Tibial artery (tissue), 4 donors: ENCODE measurements at regions not wholly inside any gene's neighbourhood (a gene's known extent, or its start where the extent isn't known, plus 50 kb on each side); places are given as distances from the start of the nearest gene placed in this dataset.
A peak's percentile ranks its signal among the peaks of the same experiment; 100 is the strongest.

Experiments used
- DNase-seq, 2 donors: peaks; one replicate each; pipeline ENCODE4 v3.0.0-alpha.2; 2019
- H3K27ac ChIP-seq, 2 donors: fragments of 200-600 bp; sonication (generic) in 1 of 2; 1 replicate in 1 of 2; 2 replicates in 1 of 2; pipeline ENCODE4 v1.5.1; 2018 to 2019; ENCODE audit warnings: mild to moderate bottlenecking in 1 of 2
- H3K27me3 ChIP-seq, 2 donors: fragments of 200-600 bp; sonication (generic) in 1 of 2; one replicate each; pipeline versions ENCODE4 v1.5.1 to v1.6.0; 2016 to 2019
- H3K36me3 ChIP-seq, 3 donors: fragments of 200-600 bp; sonication (generic) in 2 of 3; one replicate each; pipeline ENCODE4 v1.5.1; 2016 to 2019; ENCODE audit warnings: mild to moderate bottlenecking in 2 of 3
- H3K4me1 ChIP-seq, 4 donors: fragments of 200-600 bp; sonication (generic) in 2 of 4; 1 replicate in 3 of 4; 2 replicates in 1 of 4; pipeline ENCODE4 v1.5.1; 2016 to 2019
- H3K4me3 ChIP-seq, 2 donors: fragments of 200-600 bp; sonication (generic) in 1 of 2; 1 replicate in 1 of 2; 2 replicates in 1 of 2; pipeline ENCODE4 v1.5.1; 2018 to 2019; ENCODE audit warnings: mild to moderate bottlenecking in 2 of 2
- H3K9me3 ChIP-seq, 3 donors: fragments of 200-600 bp; sonication (generic) in 1 of 3; one replicate each; pipeline ENCODE4 v1.5.1; 2016 to 2019
- CTCF ChIP-seq, 2 experiments: fragments of 200-600 bp in 1 of 2; fragments of 450-650 bp in 1 of 2; IDR thresholded peaks; one replicate each; pipeline ENCODE4 v1.5.1; 2017 to 2019; ENCODE audit warnings: antibody characterized with exemption in 2 of 2, mild to moderate bottlenecking in 1 of 2, moderate library complexity in 1 of 2
- intact Hi-C: fragments of 100-400 bp; cut with DNase I; formaldehyde crosslinking; loops from one replicate; pipeline ENCODE4 v1.15.0; 2023; ENCODE audit warnings: low total_unique reads

GRCh38 chr2:144147356-144147755 is 372.6 kb downstream of the ZEB2 start:
- TF ChIP-seq CTCF (IDR thresholded peaks at IDR 0.05) = no peak
- H3K27me3 ChIP-seq = no peaks in the 10 kb centered on the region
- H3K27ac ChIP-seq = no peak overlapping the region
- no peaks in the 10 kb centered on the region for H3K36me3 ChIP-seq
- peaks cover 0 to 16% (median 0%) of the 10 kb centered on the region in 4 donors for H3K4me1 ChIP-seq
- intact Hi-C loops = no loop called here
- DNase-seq = no peak
- H3K9me3 ChIP-seq = no peaks in the 10 kb centered on the region
- H3K4me3 ChIP-seq = no peak overlapping the region

GRCh38 chr2:144146876-144147275 is 373.0 kb downstream of the ZEB2 start:
- H3K4me3 ChIP-seq = no peak overlapping the region
- intact Hi-C loops = no loop called here
- H3K9me3 ChIP-seq = no peaks in the 10 kb centered on the region
- H3K4me1 ChIP-seq = peaks cover 0 to 16% (median 0%) of the 10 kb centered on the region in 4 donors
- no peak overlapping the region for H3K27ac ChIP-seq
- TF ChIP-seq CTCF (IDR thresholded peaks at IDR 0.05) = no peak
- no peaks in the 10 kb centered on the region for H3K36me3 ChIP-seq
- H3K27me3 ChIP-seq = no peaks in the 10 kb centered on the region
- no peak for DNase-seq

GRCh38 chr2:144146076-144146475 is 373.8 kb downstream of the ZEB2 start:
- Histone ChIP-seq H3K27me3 (no peaks in the 10 kb centered on the region), H3K36me3 (no peaks in the 10 kb centered on the region), H3K4me3 (no peak overlapping the region), H3K9me3 (no peaks in the 10 kb centered on the region), H3K27ac (no peak overlapping the region), H3K4me1 (peaks cover 0 to 16% (median 0%) of the 10 kb centered on the region in 4 donors)
- intact Hi-C loops = no loop called here
- no peak for TF ChIP-seq CTCF (IDR thresholded peaks at IDR 0.05)
- DNase-seq = no peak

GRCh38 chr2:144143294-144144151 is 376.4 kb downstream of the ZEB2 start:
- Histone ChIP-seq H3K4me3 (no peak overlapping the region), H3K9me3 (no peaks in the 10 kb centered on the region), H3K4me1 (peaks cover 0 to 16% (median 0%) of the 10 kb centered on the region in 4 donors), H3K27me3 (no peaks in the 10 kb centered on the region), H3K36me3 (no peaks in the 10 kb centered on the region), H3K27ac (peak overlapping the region; percentile 24 to 46)
- no peak for DNase-seq
- no peak for TF ChIP-seq CTCF (IDR thresholded peaks at IDR 0.05)
- intact Hi-C loops = loop anchor here (5.0 kb wide), 1 partner anchor 1474 kb away; no protein-coding TSS in a partner anchor

GRCh38 chr2:144140891-144141290 is 379.0 kb downstream of the ZEB2 start:
- no peak for DNase-seq
- Histone ChIP-seq H3K4me1 (peaks cover 0 to 16% (median 0%) of the 10 kb centered on the region in 4 donors), H3K27ac (no peak overlapping the region), H3K27me3 (no peaks in the 10 kb centered on the region), H3K4me3 (no peak overlapping the region), H3K36me3 (no peaks in the 10 kb centered on the region), H3K9me3 (no peaks in the 10 kb centered on the region)
- no peak for TF ChIP-seq CTCF (IDR thresholded peaks at IDR 0.05)
- intact Hi-C loops = loop anchor here (5.0 kb wide), 1 partner anchor 1476 kb away; no protein-coding TSS in a partner anchor
